GM10248 (cell line): ENCODE measurements at regions not wholly inside any gene's neighbourhood (a gene's known extent, or its start where the extent isn't known, plus 50 kb on each side); places are given as distances from the start of the nearest gene placed in this dataset.

Experiments
- CTCF ChIA-PET: fragments of 300-600 bp; sonication (Branson Sonifier 250); formaldehyde crosslinking; extraction: SDS; loops from one replicate; lab custom pipeline; 2021; ENCODE audit warnings: antibody characterized with exemption; lab: Yijun Ruan, JAX
- POLR2A ChIA-PET: fragments of 350-650 bp; sonication (Branson Sonifier 250); formaldehyde crosslinking; extraction: SDS; loops from one replicate; lab custom pipeline; 2020; ENCODE audit warnings: antibody characterized with exemption; lab: Yijun Ruan, JAX
- DNase-seq: peaks from one replicate; pipeline ENCODE4 v3.0.0; 2012; ENCODE audit errors: extremely low spot score
- TF ChIP-seq, protein P1 (sequence below): IDR thresholded peaks from 2 replicates; pipeline ENCODE4 v1.5.1; 2012; ENCODE audit warnings: mild to moderate bottlenecking, low read depth; ENCODE audit errors: extremely low read depth, missing control alignments, control extremely low read depth

GRCh38 chr6:166032366-166033200 is 135.1 kb downstream of the TBXT start:
- DNase-seq: no peak
- TF ChIP-seq, protein P1, sequence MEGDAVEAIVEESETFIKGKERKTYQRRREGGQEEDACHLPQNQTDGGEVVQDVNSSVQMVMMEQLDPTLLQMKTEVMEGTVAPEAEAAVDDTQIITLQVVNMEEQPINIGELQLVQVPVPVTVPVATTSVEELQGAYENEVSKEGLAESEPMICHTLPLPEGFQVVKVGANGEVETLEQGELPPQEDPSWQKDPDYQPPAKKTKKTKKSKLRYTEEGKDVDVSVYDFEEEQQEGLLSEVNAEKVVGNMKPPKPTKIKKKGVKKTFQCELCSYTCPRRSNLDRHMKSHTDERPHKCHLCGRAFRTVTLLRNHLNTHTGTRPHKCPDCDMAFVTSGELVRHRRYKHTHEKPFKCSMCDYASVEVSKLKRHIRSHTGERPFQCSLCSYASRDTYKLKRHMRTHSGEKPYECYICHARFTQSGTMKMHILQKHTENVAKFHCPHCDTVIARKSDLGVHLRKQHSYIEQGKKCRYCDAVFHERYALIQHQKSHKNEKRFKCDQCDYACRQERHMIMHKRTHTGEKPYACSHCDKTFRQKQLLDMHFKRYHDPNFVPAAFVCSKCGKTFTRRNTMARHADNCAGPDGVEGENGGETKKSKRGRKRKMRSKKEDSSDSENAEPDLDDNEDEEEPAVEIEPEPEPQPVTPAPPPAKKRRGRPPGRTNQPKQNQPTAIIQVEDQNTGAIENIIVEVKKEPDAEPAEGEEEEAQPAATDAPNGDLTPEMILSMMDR: no peak
- CTCF ChIA-PET: no interaction called here
- POLR2A ChIA-PET: no interaction called here

GRCh38 chr6:166031275-166031674 is 136.4 kb downstream of the TBXT start:
- TF ChIP-seq, protein P1: no peak
- no peak for DNase-seq
- POLR2A ChIA-PET: no interaction called here
- CTCF ChIA-PET: no interaction called here

- TF ChIP-seq, protein P1: no peak
- DNase-seq: no peak
- POLR2A ChIA-PET: no interaction called here
- CTCF ChIA-PET: no interaction called here
Observed at GRCh38 chr6:166029506-166029905, 138.1 kb downstream of the TBXT start.

DNA sequence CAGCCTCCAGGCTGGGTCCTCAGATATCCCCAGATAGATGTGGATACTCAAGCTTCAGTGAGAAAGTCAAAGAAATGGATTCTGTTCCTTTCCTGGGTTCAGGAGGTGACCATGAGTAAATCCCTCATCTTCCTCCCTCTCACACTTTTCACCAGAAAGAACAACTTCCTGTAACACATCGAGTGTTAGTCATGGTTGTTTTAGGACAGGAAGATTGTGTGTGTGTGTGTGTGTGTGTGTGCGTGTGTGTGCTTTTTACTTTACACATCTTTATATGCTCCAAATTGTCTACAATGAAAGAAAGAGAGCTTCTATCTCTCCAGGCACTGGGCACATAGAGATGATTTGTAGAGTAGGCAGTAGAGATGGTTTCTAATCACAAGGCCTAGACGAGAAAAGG is 139.9 kb downstream of the TBXT start:
- DNase-seq: no peak
- TF ChIP-seq, protein P1: no peak
- CTCF ChIA-PET: interaction anchor here (1.6 kb wide), 1 partner anchor 9 kb away, joined by 4 read pairs; no protein-coding TSS in a partner anchor
- POLR2A ChIA-PET: no interaction called here

DNA sequence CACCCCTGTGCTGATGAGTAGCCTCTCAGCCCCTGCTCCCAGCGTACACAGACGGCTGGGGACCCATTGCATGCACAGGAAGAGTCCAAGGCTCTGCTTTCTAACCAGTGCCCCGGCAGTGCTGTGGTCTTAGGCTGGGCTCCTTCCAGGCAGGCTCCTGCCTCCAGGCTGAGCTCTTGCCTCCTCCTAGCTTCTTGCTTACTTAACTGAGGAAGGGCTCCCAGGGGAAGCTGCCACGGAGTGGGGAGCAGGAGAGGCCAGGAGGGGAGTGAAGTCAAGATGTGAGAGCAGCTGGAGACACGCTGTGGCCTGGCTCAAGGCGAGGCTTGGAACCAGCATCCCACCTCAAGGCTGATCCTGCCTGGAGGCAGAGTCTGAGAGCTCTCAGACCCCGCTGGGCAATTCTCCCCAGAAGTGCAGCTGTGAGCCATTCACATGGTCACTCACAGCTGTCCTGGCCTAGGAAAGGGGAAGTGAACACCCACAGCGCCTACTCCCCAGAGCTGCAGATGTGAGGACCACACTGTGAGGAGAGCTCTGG is 141.0 kb downstream of the TBXT start:
- ChIA-PET CTCF (interaction anchor here (0.7 to 1.6 kb wide), 2 partner anchors 10 to 12 kb away, joined by 3 to 4 read pairs; no protein-coding TSS in a partner anchor), POLR2A (no interaction called here)
- no peak for DNase-seq
- TF ChIP-seq, protein P1: no peak

- CTCF ChIA-PET: interaction anchor here (0.7 kb wide), 1 partner anchor 10 kb away, joined by 3 read pairs; no protein-coding TSS in a partner anchor
- TF ChIP-seq, protein P1: no peak
- DNase-seq: no peak
- POLR2A ChIA-PET: no interaction called here
Observed at GRCh38 chr6:166025149-166025898, 142.3 kb downstream of the TBXT start.
